Astrocyte of the spinal cord (primary cell): ENCODE measurements at regions not wholly inside any gene's neighbourhood (a gene's known extent, or its start where the extent isn't known, plus 50 kb on each side); places are given as distances from the start of the nearest gene placed in this dataset.
A peak's percentile ranks its signal among the peaks of the same experiment; 100 is the strongest.

Experiments
- DNase-seq: peaks from one replicate; pipeline ENCODE4 v3.0.0; 2011; ENCODE audit warnings: low read depth, low spot score
- H3K4me3 ChIP-seq: 2 replicates; pipeline ENCODE4 v1.5.1; 2011; ENCODE audit warnings: low read depth, mild to moderate bottlenecking, low read length, moderate library complexity
- in situ Hi-C: cut with HindIII; loops from 2 replicates; pipeline ENCODE4 v1.10.0; 2017; ENCODE audit warnings: low sequenced_read_pairs
- TF ChIP-seq, protein P1 (sequence below): IDR thresholded peaks from 2 replicates; pipeline ENCODE4 v1.5.1; 2012; ENCODE audit warnings: low read depth, mild to moderate bottlenecking, low read length, inconsistent platforms

- no peak overlapping the region for H3K4me3 ChIP-seq
- no peak for DNase-seq
- in situ Hi-C loops = no loop called here
- TF ChIP-seq, protein P1, sequence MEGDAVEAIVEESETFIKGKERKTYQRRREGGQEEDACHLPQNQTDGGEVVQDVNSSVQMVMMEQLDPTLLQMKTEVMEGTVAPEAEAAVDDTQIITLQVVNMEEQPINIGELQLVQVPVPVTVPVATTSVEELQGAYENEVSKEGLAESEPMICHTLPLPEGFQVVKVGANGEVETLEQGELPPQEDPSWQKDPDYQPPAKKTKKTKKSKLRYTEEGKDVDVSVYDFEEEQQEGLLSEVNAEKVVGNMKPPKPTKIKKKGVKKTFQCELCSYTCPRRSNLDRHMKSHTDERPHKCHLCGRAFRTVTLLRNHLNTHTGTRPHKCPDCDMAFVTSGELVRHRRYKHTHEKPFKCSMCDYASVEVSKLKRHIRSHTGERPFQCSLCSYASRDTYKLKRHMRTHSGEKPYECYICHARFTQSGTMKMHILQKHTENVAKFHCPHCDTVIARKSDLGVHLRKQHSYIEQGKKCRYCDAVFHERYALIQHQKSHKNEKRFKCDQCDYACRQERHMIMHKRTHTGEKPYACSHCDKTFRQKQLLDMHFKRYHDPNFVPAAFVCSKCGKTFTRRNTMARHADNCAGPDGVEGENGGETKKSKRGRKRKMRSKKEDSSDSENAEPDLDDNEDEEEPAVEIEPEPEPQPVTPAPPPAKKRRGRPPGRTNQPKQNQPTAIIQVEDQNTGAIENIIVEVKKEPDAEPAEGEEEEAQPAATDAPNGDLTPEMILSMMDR = no peak
These were observed 67.3 kb upstream of the TACR3 start for GRCh38 chr4:103787057-103787456.

DNA sequence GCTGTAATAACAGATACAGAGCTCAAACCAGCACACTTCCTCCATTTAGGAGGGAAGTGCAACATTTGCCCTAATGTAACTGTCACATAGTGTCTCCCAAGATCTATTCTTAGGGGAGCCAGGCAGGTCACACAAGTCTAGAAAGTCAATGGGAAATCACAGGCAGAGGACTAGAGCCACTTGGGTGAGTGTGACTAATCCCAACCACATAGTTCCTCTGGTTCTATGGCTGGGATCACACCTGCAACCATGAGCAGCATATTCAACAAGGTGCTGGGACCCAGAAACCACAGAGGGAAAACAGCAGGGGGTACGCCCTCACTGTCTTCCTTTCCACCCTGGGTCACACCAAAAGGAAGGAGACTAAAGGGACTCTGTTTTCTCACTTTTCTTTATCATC is 66.8 kb upstream of the TACR3 start:
- no peak overlapping the region for H3K4me3 ChIP-seq
- in situ Hi-C loops = no loop called here
- no peak for DNase-seq
- TF ChIP-seq, protein P1 = no peak

GRCh38 chr4:103786014-103786413 is 66.2 kb upstream of the TACR3 start:
- in situ Hi-C loops = no loop called here
- TF ChIP-seq, protein P1 = peak; percentile 39
- peak; percentile 3 for DNase-seq
- no peak overlapping the region for H3K4me3 ChIP-seq

GRCh38 chr4:103778221-103778620 is 58.4 kb upstream of the TACR3 start:
- TF ChIP-seq, protein P1 = no peak
- in situ Hi-C loops = no loop called here
- no peak for DNase-seq
- no peak overlapping the region for H3K4me3 ChIP-seq

DNA sequence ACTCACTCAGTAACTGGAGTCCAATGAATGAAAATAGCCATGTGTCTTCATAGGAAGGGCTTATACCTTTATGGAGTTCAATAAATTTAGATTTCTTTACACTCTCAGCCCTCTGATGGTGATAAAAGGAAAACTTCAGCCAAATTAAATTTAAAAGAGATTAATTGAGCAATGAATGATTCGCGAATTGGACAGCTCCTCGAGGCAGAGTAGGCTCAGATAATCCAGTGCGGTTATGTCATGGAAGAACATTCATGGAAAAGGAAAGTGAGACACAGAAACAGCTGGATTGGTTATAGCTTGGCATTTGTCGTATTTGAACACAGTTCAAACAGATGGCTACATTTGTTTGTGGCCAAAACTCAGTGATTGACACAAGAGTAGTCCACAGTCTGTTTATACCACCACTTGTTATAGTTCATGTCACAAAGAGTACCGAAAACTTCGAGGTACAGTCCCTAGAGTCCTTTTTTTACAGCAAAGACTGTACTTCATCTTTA is 54.6 kb upstream of the TACR3 start:
- no peak for DNase-seq
- TF ChIP-seq, protein P1 = no peak
- no peak overlapping the region for H3K4me3 ChIP-seq
- in situ Hi-C loops = no loop called here

DNA sequence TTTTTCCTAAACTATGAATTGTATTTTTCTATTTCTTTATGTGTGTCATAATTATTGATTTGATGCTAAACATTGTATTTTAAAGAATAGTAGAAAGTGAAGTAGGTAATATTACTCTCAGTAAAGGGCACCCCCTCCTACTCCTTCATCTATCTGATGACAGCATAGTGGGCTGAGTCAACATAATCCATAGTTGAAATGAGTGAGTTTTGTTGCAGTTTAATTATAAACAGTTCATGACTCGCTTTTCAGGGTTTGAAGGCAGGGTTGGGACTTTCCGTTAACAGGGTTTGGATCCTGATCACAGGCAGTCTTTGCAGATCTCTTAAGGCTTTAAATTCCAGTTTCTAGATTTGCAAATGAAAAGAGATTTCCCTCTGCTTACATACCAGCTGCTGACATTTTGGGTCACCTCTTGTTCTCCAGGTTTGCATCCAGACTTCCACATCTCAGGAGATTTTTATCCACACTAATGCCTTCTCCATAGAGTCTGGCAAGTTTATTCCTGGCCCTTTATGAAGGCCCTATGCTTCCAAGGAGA is 54.0 kb upstream of the TACR3 start:
- no peak for DNase-seq
- in situ Hi-C loops = no loop called here
- TF ChIP-seq, protein P1 = no peak

More for the DNA sequence above, 54.0 kb upstream of the TACR3 start:
- H3K4me3 ChIP-seq = no peak overlapping the region
